Upper lobe of left lung (tissue), 4 donors: ENCODE measurements at regions not wholly inside any gene's neighbourhood (a gene's known extent, or its start where the extent isn't known, plus 50 kb on each side); places are given as distances from the start of the nearest gene placed in this dataset.
"Not testable (repeated sequence)": the region's sequence is repeated elsewhere in the genome, so short reads cannot be mapped to it uniquely, and the experiment has no call there.

Experiments used
- CTCF ChIP-seq, 6 experiments: fragments of 450-650 bp in 4 of 6; fragments of 200-600 bp in 2 of 6; sonication (generic) in 2 of 6; IDR thresholded peaks; one replicate each; pipeline ENCODE4 v1.5.1; 2016 to 2019; ENCODE audit warnings: antibody characterized with exemption in 6 of 6
- POLR2A ChIP-seq, 4 donors: fragments of 450-650 bp; IDR thresholded peaks; one replicate each; pipeline ENCODE4 v1.5.1; 2016 to 2017; ENCODE audit warnings: antibody characterized with exemption in 4 of 4, mild to moderate bottlenecking in 2 of 4

DNA sequence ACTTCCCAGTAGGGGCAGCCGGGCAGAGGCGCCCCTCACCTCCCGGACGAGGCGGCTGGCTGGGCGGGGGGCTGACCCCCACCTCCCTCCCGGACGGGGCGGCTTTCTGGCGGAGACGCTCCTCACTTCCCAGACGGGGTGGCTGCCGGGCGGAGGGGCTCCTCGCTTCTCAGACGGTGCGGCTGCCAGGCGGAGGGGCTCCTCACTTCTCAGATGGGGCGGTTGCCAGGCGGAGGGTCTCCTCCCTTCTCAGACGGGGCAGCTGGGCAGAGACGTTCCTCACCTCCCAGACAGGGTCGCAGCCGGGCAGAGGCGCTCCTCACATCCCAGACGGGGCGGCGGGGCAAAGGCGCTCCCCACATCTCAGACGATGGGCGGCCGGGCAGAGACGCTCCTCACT is 407.8 kb downstream of the GPAT3 start:
- not testable (repeated sequence) for TF ChIP-seq CTCF, POLR2A (IDR thresholded peaks at IDR 0.05)
